Activated CD4-positive, alpha-beta T cell treated with anti-CD3 and anti-CD28 coated beads, Interleukin-2, Interleukin-4, amounts not matched to agents 100 ng/mL and 50 ng/mL, durations not matched to agents 16 hours and 8 hours (primary cell): ENCODE measurements at regions not wholly inside any gene's neighbourhood (a gene's known extent, or its start where the extent isn't known, plus 50 kb on each side); places are given as distances from the start of the nearest gene placed in this dataset.
"Not testable (repeated sequence)": the region's sequence is repeated elsewhere in the genome, so short reads cannot be mapped to it uniquely, and the experiment has no call there.

Experiments used
- DNase-seq: peaks from one replicate; pipeline ENCODE4 v3.0.0-alpha.2; 2020; ENCODE audit warnings: low spot score

GRCh38 chr5:17978954-17979353, 344.7 kb downstream of the TAF11L14 start:
- no peak for DNase-seq

GRCh38 chr5:17982626-17983025, 348.4 kb downstream of the TAF11L14 start:
- DNase-seq: not testable (repeated sequence)

- no peak for DNase-seq
Measured at GRCh38 chr5:17989036-17989435, 354.8 kb downstream of the TAF11L14 start.

GRCh38 chr5:17989567-17990563, 355.6 kb downstream of the TAF11L14 start:
- DNase-seq: no peak

GRCh38 chr5:17991775-17992174, 357.5 kb downstream of the TAF11L14 start:
- no peak for DNase-seq

GRCh38 chr5:17992291-17992690, 358.0 kb downstream of the TAF11L14 start:
- DNase-seq: no peak

- no peak for DNase-seq
Measured at GRCh38 chr5:17995997-17996396, 361.7 kb downstream of the TAF11L14 start.

GRCh38 chr5:17999858-18000257, 365.6 kb downstream of the TAF11L14 start:
- no peak for DNase-seq

GRCh38 chr5:18000744-18001143, 366.5 kb downstream of the TAF11L14 start:
- no peak for DNase-seq

- no peak for DNase-seq
Measured at GRCh38 chr5:18003312-18003711, 369.1 kb downstream of the TAF11L14 start.

- DNase-seq: no peak
Measured at GRCh38 chr5:18003784-18004183, 369.5 kb downstream of the TAF11L14 start.

- not testable (repeated sequence) for DNase-seq
Measured at GRCh38 chr5:18006235-18006634, 372.0 kb downstream of the TAF11L14 start.

- no peak for DNase-seq
Measured at GRCh38 chr5:18008940-18009339, 374.7 kb downstream of the TAF11L14 start.

- DNase-seq: no peak
Measured at GRCh38 chr5:18010053-18010452, 375.8 kb downstream of the TAF11L14 start.

- no peak for DNase-seq
Measured at GRCh38 chr5:18018472-18018871, 384.2 kb downstream of the TAF11L14 start.

- no peak for DNase-seq
Measured at GRCh38 chr5:18023275-18023674, 389.0 kb downstream of the TAF11L14 start.

GRCh38 chr5:18023986-18024385, 389.7 kb downstream of the TAF11L14 start:
- DNase-seq: no peak

GRCh38 chr5:18024542-18024941, 390.3 kb downstream of the TAF11L14 start:
- no peak for DNase-seq

- DNase-seq: no peak
Measured at GRCh38 chr5:18027241-18027867, 393.1 kb downstream of the TAF11L14 start.

GRCh38 chr5:18028036-18028435, 393.8 kb downstream of the TAF11L14 start:
- DNase-seq: no peak

- no peak for DNase-seq
Measured at GRCh38 chr5:18032744-18033143, 398.5 kb downstream of the TAF11L14 start.

- DNase-seq: no peak
Measured at GRCh38 chr5:18036531-18036930, 402.3 kb downstream of the TAF11L14 start.

GRCh38 chr5:18037718-18038117, 403.5 kb downstream of the TAF11L14 start:
- no peak for DNase-seq
